ENCODE measurements at regions not wholly inside any gene's neighbourhood (a gene's known extent, or its start where the extent isn't known, plus 50 kb on each side); places are given as distances from the start of the nearest gene placed in this dataset.

DNA sequence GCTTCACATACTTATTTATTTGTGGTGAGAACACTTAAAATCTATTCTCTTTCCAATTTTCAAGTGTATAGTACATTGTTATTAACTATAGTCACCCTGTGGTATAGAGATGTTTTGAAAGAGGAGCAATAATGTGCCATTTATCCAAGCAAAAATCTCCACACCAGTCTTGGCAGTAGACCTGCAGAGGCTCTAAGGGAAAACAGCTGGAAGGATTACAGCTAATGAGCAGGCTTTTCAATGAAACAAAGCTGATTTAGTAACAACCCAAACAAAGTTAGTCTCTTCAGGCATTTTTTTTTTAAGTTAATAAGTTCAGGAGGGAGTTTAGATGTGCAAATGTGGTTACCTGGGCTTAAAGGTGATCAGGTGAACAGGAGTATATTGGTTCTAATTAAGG is 101.9 kb downstream of the EVX1 start:
- no peak for TF ChIP-seq CTCF (IDR thresholded peaks at IDR 0.05; ENCODE audit: insufficient read depth in 1 of 2, low read depth in 1 of 2, low read length in 1 of 2, severe bottlenecking in 1 of 2, unreplicated experiment in 1 of 2)
- ChIA-PET POLR2A (no interaction called here), CTCF (no interaction called here)
- no peak for DNase-seq
- Histone ChIP-seq H3K9me3 (no peaks in the 10 kb centered on the region), H3K4me3 (ENCODE audit: low read depth, low read length) (no peak overlapping the region), H3K27me3 (replicated peaks; ENCODE audit: control insufficient read depth, insufficient read depth, low read length) (no peaks in the 10 kb centered on the region), H3K4me1 (peaks cover 50% of the 10 kb centered on the region), H3K36me3 (ENCODE audit: control insufficient read depth, insufficient read depth, low read length) (no peaks in the 10 kb centered on the region)
- Mint-ChIP-seq H3K27ac (ENCODE audit: unreplicated experiment) (peak overlapping the region; percentile 92), H3K36me3 (ENCODE audit: insufficient read depth, unreplicated experiment) (no peaks in the 10 kb centered on the region), H3K4me3 (ENCODE audit: unreplicated experiment) (no peak overlapping the region), H3K9me3 (ENCODE audit: unreplicated experiment) (no peaks in the 10 kb centered on the region), H3K4me1 (ENCODE audit: low read depth, unreplicated experiment) (peaks cover 63% of the 10 kb centered on the region), H3K27me3 (ENCODE audit: insufficient read depth, unreplicated experiment) (no peaks in the 10 kb centered on the region)
- BruUV-seq (replicated peaks), result no TSS peak
- intact Hi-C loops (cut with micrococcal nuclease; ENCODE audit: unreplicated experiment), result loop anchor here (10.0 kb wide), 1 partner anchor 110 kb away; no protein-coding TSS in a partner anchor

DNA sequence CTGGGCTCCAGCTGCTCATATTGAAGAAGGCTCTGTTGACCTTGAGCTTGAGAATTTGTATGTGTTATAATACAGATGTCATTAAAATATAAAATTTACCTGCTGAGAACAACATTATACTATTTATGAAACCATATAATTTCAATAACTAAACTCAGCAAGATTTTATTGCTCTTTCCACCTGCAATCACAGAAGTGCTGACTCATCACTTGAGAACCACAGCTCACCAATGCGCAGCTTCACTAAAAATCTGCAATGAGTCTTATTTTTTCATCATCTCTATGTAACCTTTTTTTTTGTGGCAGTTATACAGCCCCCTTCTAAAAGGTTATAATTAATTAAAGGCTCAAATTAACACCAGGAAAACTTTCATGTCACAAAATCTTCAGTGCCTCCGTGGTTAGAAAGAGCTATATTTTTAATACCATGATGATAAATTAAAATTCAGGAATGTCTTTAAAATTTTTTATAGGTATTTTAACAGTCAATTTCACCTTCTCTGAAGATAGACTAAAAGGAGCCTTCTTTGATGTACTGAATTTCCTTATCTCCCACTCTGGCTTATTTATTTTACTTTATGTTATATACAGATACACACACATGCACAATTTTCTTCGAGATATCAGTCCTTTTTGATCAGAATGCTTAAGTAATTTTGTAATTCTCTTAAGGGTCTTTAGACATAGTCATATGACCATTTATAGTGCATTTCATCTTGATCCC is 102.7 kb downstream of the EVX1 start:
- no peak for DNase-seq
- Mint-ChIP-seq H3K4me3 (ENCODE audit: unreplicated experiment) (peak overlapping the region; percentile 68), H3K4me1 (ENCODE audit: low read depth, unreplicated experiment) (peaks cover 66% of the 10 kb centered on the region), H3K27ac (ENCODE audit: unreplicated experiment) (peak overlapping the region; percentile 92), H3K36me3 (ENCODE audit: insufficient read depth, unreplicated experiment) (no peaks in the 10 kb centered on the region), H3K9me3 (ENCODE audit: unreplicated experiment) (no peaks in the 10 kb centered on the region), H3K27me3 (ENCODE audit: insufficient read depth, unreplicated experiment) (no peaks in the 10 kb centered on the region)
- H3K4me1 ChIP-seq, result peaks cover 53% of the 10 kb centered on the region
- H3K36me3 ChIP-seq (ENCODE audit: control insufficient read depth, insufficient read depth, low read length), result no peaks in the 10 kb centered on the region
- ChIA-PET POLR2A (no interaction called here), CTCF (no interaction called here)
- H3K27me3 ChIP-seq (replicated peaks; ENCODE audit: control insufficient read depth, insufficient read depth, low read length), result no peaks in the 10 kb centered on the region
- intact Hi-C loops (cut with micrococcal nuclease; ENCODE audit: unreplicated experiment), result loop anchor here (5.0 to 10.0 kb wide), 2 partner anchors 83 to 111 kb away; no protein-coding TSS in a partner anchor
- H3K4me3 ChIP-seq (ENCODE audit: low read depth, low read length), result no peak overlapping the region
- TF ChIP-seq CTCF (IDR thresholded peaks at IDR 0.05; ENCODE audit: insufficient read depth in 1 of 2, low read depth in 1 of 2, low read length in 1 of 2, severe bottlenecking in 1 of 2, unreplicated experiment in 1 of 2), result no peak
- H3K9me3 ChIP-seq, result no peaks in the 10 kb centered on the region
- BruUV-seq (replicated peaks), result no TSS peak

GRCh38 chr7:27345997-27346396 is 103.4 kb downstream of the EVX1 start:
- ChIA-PET CTCF (interaction anchor here (0.9 to 1.0 kb wide), 2 partner anchors 20 to 227 kb away, joined by 3 read pairs; no protein-coding TSS in a partner anchor), POLR2A (no interaction called here)
- Histone ChIP-seq H3K36me3 (ENCODE audit: control insufficient read depth, insufficient read depth, low read length) (no peaks in the 10 kb centered on the region), H3K27me3 (replicated peaks; ENCODE audit: control insufficient read depth, insufficient read depth, low read length) (no peaks in the 10 kb centered on the region), H3K4me3 (ENCODE audit: low read depth, low read length) (no peak overlapping the region), H3K4me1 (peaks cover 53% of the 10 kb centered on the region), H3K9me3 (no peaks in the 10 kb centered on the region)
- Mint-ChIP-seq H3K27ac (ENCODE audit: unreplicated experiment) (peak overlapping the region; percentile 92), H3K4me1 (ENCODE audit: low read depth, unreplicated experiment) (peaks cover 67% of the 10 kb centered on the region), H3K4me3 (ENCODE audit: unreplicated experiment) (peak overlapping the region; percentile 68), H3K27me3 (ENCODE audit: insufficient read depth, unreplicated experiment) (no peaks in the 10 kb centered on the region), H3K9me3 (ENCODE audit: unreplicated experiment) (no peaks in the 10 kb centered on the region), H3K36me3 (ENCODE audit: insufficient read depth, unreplicated experiment) (no peaks in the 10 kb centered on the region)
- no peak for TF ChIP-seq CTCF (IDR thresholded peaks at IDR 0.05; ENCODE audit: insufficient read depth in 1 of 2, low read depth in 1 of 2, low read length in 1 of 2, severe bottlenecking in 1 of 2, unreplicated experiment in 1 of 2)
- intact Hi-C loops (cut with micrococcal nuclease; ENCODE audit: unreplicated experiment), result loop anchor here (2.0 to 10.0 kb wide), 3 partner anchors 19 to 111 kb away; no protein-coding TSS in a partner anchor
- no TSS peak for BruUV-seq (replicated peaks)
- peak; percentile 48 to 57 for DNase-seq

Measured in Caco-2 (cell line).